ENCODE measurements at regions not wholly inside any gene's neighbourhood (a gene's known extent, or its start where the extent isn't known, plus 50 kb on each side); places are given as distances from the start of the nearest gene placed in this dataset.

GRCh38 chr4:165635951-165636350 is 237.1 kb upstream of the TLL1 start:
- H3K36me3 ChIP-seq (ENCODE audit: control insufficient read depth in 2 of 2, insufficient read depth in 1 of 2, low read length in 2 of 2): no peaks in the 10 kb centered on the region
- no peak for TF ChIP-seq REPIN1 (tag by site-specific recombination; IDR thresholded peaks at IDR 0.05; ENCODE audit: low read depth)
- TF ChIP-seq ZNF26 (tag by site-specific recombination; IDR thresholded peaks at IDR 0.05): no peak
- TF ChIP-seq ZBTB20 (tag by site-specific recombination; IDR thresholded peaks at IDR 0.05): no peak
- no peak for TF ChIP-seq ZNF335 (tag by site-specific recombination; conservative IDR thresholded peaks at IDR 0.05)
- no peak for TF ChIP-seq ZSCAN16 (tag by site-specific recombination; IDR thresholded peaks at IDR 0.05)
- TF ChIP-seq, protein P1, sequence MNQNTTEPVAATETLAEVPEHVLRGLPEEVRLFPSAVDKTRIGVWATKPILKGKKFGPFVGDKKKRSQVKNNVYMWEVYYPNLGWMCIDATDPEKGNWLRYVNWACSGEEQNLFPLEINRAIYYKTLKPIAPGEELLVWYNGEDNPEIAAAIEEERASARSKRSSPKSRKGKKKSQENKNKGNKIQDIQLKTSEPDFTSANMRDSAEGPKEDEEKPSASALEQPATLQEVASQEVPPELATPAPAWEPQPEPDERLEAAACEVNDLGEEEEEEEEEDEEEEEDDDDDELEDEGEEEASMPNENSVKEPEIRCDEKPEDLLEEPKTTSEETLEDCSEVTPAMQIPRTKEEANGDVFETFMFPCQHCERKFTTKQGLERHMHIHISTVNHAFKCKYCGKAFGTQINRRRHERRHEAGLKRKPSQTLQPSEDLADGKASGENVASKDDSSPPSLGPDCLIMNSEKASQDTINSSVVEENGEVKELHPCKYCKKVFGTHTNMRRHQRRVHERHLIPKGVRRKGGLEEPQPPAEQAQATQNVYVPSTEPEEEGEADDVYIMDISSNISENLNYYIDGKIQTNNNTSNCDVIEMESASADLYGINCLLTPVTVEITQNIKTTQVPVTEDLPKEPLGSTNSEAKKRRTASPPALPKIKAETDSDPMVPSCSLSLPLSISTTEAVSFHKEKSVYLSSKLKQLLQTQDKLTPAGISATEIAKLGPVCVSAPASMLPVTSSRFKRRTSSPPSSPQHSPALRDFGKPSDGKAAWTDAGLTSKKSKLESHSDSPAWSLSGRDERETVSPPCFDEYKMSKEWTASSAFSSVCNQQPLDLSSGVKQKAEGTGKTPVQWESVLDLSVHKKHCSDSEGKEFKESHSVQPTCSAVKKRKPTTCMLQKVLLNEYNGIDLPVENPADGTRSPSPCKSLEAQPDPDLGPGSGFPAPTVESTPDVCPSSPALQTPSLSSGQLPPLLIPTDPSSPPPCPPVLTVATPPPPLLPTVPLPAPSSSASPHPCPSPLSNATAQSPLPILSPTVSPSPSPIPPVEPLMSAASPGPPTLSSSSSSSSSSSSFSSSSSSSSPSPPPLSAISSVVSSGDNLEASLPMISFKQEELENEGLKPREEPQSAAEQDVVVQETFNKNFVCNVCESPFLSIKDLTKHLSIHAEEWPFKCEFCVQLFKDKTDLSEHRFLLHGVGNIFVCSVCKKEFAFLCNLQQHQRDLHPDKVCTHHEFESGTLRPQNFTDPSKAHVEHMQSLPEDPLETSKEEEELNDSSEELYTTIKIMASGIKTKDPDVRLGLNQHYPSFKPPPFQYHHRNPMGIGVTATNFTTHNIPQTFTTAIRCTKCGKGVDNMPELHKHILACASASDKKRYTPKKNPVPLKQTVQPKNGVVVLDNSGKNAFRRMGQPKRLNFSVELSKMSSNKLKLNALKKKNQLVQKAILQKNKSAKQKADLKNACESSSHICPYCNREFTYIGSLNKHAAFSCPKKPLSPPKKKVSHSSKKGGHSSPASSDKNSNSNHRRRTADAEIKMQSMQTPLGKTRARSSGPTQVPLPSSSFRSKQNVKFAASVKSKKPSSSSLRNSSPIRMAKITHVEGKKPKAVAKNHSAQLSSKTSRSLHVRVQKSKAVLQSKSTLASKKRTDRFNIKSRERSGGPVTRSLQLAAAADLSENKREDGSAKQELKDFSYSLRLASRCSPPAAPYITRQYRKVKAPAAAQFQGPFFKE (tag by site-specific recombination; IDR thresholded peaks at IDR 0.05; ENCODE audit: borderline replicate concordance): no peak
- TF ChIP-seq ZNF157 (tag by site-specific recombination; IDR thresholded peaks at IDR 0.05): no peak
- TF ChIP-seq ZNF664 (tag by site-specific recombination; IDR thresholded peaks at IDR 0.05): no peak
- no peak for TF ChIP-seq ZNF366 (tag by site-specific recombination; conservative IDR thresholded peaks at IDR 0.05)
- TF ChIP-seq ZNF670 (tag by site-specific recombination; IDR thresholded peaks at IDR 0.05; ENCODE audit: low read depth): no peak
- no peak for TF ChIP-seq ZNF426 (tag by site-specific recombination; IDR thresholded peaks at IDR 0.05)
- no peak for TF ChIP-seq ZNF341 (tag by site-specific recombination; IDR thresholded peaks at IDR 0.05; ENCODE audit: low read depth)
- H3K27ac ChIP-seq (ENCODE audit: extremely low read depth, low read depth, low read length): no peak overlapping the region
- no peak overlapping the region for H3K4me3 ChIP-seq (ENCODE audit: low read depth, low read length)
- no peaks in the 10 kb centered on the region for H3K9me3 ChIP-seq (ENCODE audit: control insufficient read depth, insufficient read depth, low read depth, low read length)
- no peaks in the 10 kb centered on the region for H3K4me1 ChIP-seq (ENCODE audit: control insufficient read depth, insufficient read depth, low read length)
- ChIA-PET CTCF (no interaction called here), POLR2A (no interaction called here)

DNA sequence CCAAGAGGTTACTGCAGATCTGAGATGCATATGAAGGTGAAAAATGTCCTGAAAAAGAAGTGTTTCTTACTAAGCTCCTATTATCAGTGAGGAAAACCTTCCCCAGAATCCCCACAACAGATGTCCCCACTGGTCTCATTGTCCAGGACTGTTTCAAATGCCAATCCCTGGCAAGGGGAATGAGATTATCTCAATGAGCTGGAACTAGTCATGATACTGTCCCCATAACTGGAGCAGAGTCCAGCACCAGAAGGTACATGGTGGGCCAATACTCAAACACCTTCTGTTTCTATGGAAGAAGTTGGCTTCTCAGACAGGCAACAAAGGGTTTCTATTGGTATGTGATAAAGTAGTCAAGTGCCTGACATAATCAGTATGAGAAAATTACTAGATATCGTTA is 221.1 kb upstream of the TLL1 start:
- CTCF ChIA-PET: no interaction called here
- Histone ChIP-seq H3K36me3 (ENCODE audit: control insufficient read depth in 2 of 2, insufficient read depth in 1 of 2, low read length in 2 of 2) (no peaks in the 10 kb centered on the region), H3K4me3 (ENCODE audit: low read depth, low read length) (no peak overlapping the region), H3K4me1 (ENCODE audit: control insufficient read depth, insufficient read depth, low read length) (no peaks in the 10 kb centered on the region), H3K9me3 (ENCODE audit: control insufficient read depth, insufficient read depth, low read depth, low read length) (no peaks in the 10 kb centered on the region), H3K27ac (ENCODE audit: extremely low read depth, low read depth, low read length) (no peak overlapping the region)
- POLR2A ChIA-PET: no interaction called here
- TF ChIP-seq ZFHX2 (tag by site-specific recombination; conservative IDR thresholded peaks at IDR 0.05) (no peak), BCL11B (tag by site-specific recombination; IDR thresholded peaks at IDR 0.05; ENCODE audit: low read depth) (no peak), RBAK (tag by site-specific recombination; IDR thresholded peaks at IDR 0.05) (no peak), ZNF416 (tag by site-specific recombination; IDR thresholded peaks at IDR 0.05) (no peak), ZNF549 (tag by site-specific recombination; IDR thresholded peaks at IDR 0.05) (no peak), ZSCAN30 (tag by site-specific recombination; IDR thresholded peaks at IDR 0.05) (no peak), ZNF645 (tag by site-specific recombination; IDR thresholded peaks at IDR 0.05) (no peak), ZNF600 (tag by site-specific recombination; IDR thresholded peaks at IDR 0.05) (no peak), ZNF561 (tag by site-specific recombination; IDR thresholded peaks at IDR 0.05; ENCODE audit: borderline replicate concordance) (no peak), CTCF (tag by site-specific recombination; IDR thresholded peaks at IDR 0.05) (no peak), ZNF580 (tag by site-specific recombination; IDR thresholded peaks at IDR 0.05) (no peak), ZBTB20 (tag by site-specific recombination; IDR thresholded peaks at IDR 0.05) (no peak), ZNF701 (tag by site-specific recombination; IDR thresholded peaks at IDR 0.05) (no peak), ZSCAN5A (tag by site-specific recombination; IDR thresholded peaks at IDR 0.05) (no peak), ZNF366 (tag by site-specific recombination; conservative IDR thresholded peaks at IDR 0.05) (no peak)
